ENCODE measurements at regions not wholly inside any gene's neighbourhood (a gene's known extent, or its start where the extent isn't known, plus 50 kb on each side); places are given as distances from the start of the nearest gene placed in this dataset.

DNA sequence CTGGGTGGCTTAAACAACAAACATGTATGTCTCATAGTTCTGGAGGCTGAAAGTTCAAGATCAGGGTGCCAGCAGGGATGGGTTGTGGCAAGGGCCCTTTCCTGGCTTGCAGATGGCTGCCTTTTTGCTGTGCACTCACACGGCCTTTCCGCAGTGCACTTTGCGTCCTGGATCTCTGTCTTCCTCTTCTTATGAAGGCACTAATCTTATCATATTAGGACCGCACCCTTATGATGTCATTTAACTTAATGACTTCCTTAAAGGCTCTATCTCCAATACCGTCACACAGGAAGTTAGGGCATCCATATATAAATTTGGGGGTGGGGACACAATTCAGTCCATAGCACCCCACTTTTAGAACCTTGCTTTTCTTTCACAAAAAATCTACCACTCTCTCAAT is 255.2 kb downstream of the SNX13 start:
- TF ChIP-seq, protein P1, sequence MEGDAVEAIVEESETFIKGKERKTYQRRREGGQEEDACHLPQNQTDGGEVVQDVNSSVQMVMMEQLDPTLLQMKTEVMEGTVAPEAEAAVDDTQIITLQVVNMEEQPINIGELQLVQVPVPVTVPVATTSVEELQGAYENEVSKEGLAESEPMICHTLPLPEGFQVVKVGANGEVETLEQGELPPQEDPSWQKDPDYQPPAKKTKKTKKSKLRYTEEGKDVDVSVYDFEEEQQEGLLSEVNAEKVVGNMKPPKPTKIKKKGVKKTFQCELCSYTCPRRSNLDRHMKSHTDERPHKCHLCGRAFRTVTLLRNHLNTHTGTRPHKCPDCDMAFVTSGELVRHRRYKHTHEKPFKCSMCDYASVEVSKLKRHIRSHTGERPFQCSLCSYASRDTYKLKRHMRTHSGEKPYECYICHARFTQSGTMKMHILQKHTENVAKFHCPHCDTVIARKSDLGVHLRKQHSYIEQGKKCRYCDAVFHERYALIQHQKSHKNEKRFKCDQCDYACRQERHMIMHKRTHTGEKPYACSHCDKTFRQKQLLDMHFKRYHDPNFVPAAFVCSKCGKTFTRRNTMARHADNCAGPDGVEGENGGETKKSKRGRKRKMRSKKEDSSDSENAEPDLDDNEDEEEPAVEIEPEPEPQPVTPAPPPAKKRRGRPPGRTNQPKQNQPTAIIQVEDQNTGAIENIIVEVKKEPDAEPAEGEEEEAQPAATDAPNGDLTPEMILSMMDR (IDR thresholded peaks at IDR 0.05; ENCODE audit: extremely low read depth, low read depth, low read length): no peak
- no peaks in the 10 kb centered on the region for H3K27me3 ChIP-seq (ENCODE audit: insufficient read depth, low read length)
- no peak for DNase-seq (ENCODE audit: insufficient read length, low spot score, missing footprints)

DNA sequence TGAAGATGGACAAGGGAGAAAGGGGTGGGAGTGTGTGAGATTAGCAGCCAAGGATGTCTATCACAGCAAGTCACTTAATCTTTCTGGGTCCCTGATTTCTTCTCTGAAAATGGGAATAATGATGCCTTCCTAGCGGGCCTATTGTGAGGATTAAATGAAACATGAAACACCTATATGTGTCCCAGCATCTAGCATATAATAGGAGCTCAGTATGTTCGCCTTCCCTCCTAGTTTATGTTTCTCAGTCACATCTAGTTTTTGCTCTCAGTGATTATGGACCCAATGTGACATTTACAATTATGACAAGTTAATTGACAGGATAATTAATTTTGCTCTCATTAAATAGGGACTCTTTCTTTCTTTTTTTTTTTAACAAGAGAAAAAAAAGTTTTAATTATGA is 252.9 kb downstream of the SNX13 start:
- H3K27ac ChIP-seq (ENCODE audit: low read depth, low read length): no peak overlapping the region
- peaks cover 13% of the 10 kb centered on the region for H3K4me1 ChIP-seq (ENCODE audit: insufficient read depth, low read length)
- H4K20me1 ChIP-seq (ENCODE audit: insufficient read depth, low read length): no peaks in the 10 kb centered on the region
- no peak overlapping the region for H3K4me3 ChIP-seq (ENCODE audit: insufficient read depth, low read length)
- no peaks in the 10 kb centered on the region for H3K36me3 ChIP-seq (ENCODE audit: insufficient read depth, low read length)
- H3K79me2 ChIP-seq (ENCODE audit: insufficient read depth, low read length): no peaks in the 10 kb centered on the region
- H3K27me3 ChIP-seq (ENCODE audit: insufficient read depth, low read length): no peaks in the 10 kb centered on the region
- DNase-seq (ENCODE audit: insufficient read length, low spot score, missing footprints): no peak
- no peaks in the 10 kb centered on the region for H3K9me3 ChIP-seq (ENCODE audit: low read depth, low read length)
- TF ChIP-seq, protein P1 (IDR thresholded peaks at IDR 0.05; ENCODE audit: extremely low read depth, low read depth, low read length): no peak
- no peak overlapping the region for H2AFZ ChIP-seq (ENCODE audit: low read length)
- no peak overlapping the region for H3K4me2 ChIP-seq (ENCODE audit: insufficient read depth, low read length)

More for the DNA sequence above, 255.2 kb downstream of the SNX13 start:
- Histone ChIP-seq H3K79me2 (ENCODE audit: insufficient read depth, low read length) (no peaks in the 10 kb centered on the region), H3K4me1 (ENCODE audit: insufficient read depth, low read length) (peaks cover 32% of the 10 kb centered on the region), H3K9me3 (ENCODE audit: low read depth, low read length) (no peaks in the 10 kb centered on the region), H3K4me2 (ENCODE audit: insufficient read depth, low read length) (no peak overlapping the region), H3K27ac (ENCODE audit: low read depth, low read length) (no peak overlapping the region), H2AFZ (ENCODE audit: low read length) (no peak overlapping the region), H3K4me3 (ENCODE audit: insufficient read depth, low read length) (no peak overlapping the region), H3K36me3 (ENCODE audit: insufficient read depth, low read length) (no peaks in the 10 kb centered on the region), H4K20me1 (ENCODE audit: insufficient read depth, low read length) (no peaks in the 10 kb centered on the region)

- Histone ChIP-seq H3K36me3 (ENCODE audit: insufficient read depth, low read length) (no peaks in the 10 kb centered on the region), H3K4me3 (ENCODE audit: insufficient read depth, low read length) (no peak overlapping the region), H3K4me1 (ENCODE audit: insufficient read depth, low read length) (peaks cover 4% of the 10 kb centered on the region), H3K27me3 (ENCODE audit: insufficient read depth, low read length) (no peaks in the 10 kb centered on the region), H3K4me2 (ENCODE audit: insufficient read depth, low read length) (no peak overlapping the region), H3K27ac (ENCODE audit: low read depth, low read length) (no peak overlapping the region), H4K20me1 (ENCODE audit: insufficient read depth, low read length) (no peaks in the 10 kb centered on the region), H2AFZ (ENCODE audit: low read length) (no peak overlapping the region), H3K9me3 (ENCODE audit: low read depth, low read length) (no peaks in the 10 kb centered on the region), H3K79me2 (ENCODE audit: insufficient read depth, low read length) (no peaks in the 10 kb centered on the region)
- DNase-seq (ENCODE audit: insufficient read length, low spot score, missing footprints): no peak
- TF ChIP-seq, protein P1 (IDR thresholded peaks at IDR 0.05; ENCODE audit: extremely low read depth, low read depth, low read length): no peak
Measured at GRCh38 chr7:17689361-17689902, 250.9 kb downstream of the SNX13 start.

GRCh38 chr7:17690030-17690429 is 250.3 kb downstream of the SNX13 start:
- H3K4me1 ChIP-seq (ENCODE audit: insufficient read depth, low read length): peaks cover 4% of the 10 kb centered on the region
- DNase-seq (ENCODE audit: insufficient read length, low spot score, missing footprints): peak; percentile 87
- no peaks in the 10 kb centered on the region for H3K27me3 ChIP-seq (ENCODE audit: insufficient read depth, low read length)
- no peaks in the 10 kb centered on the region for H3K79me2 ChIP-seq (ENCODE audit: insufficient read depth, low read length)
- TF ChIP-seq, protein P1 (IDR thresholded peaks at IDR 0.05; ENCODE audit: extremely low read depth, low read depth, low read length): no peak
- H3K4me2 ChIP-seq (ENCODE audit: insufficient read depth, low read length): peak overlapping the region; percentile 31
- no peaks in the 10 kb centered on the region for H3K36me3 ChIP-seq (ENCODE audit: insufficient read depth, low read length)
- H4K20me1 ChIP-seq (ENCODE audit: insufficient read depth, low read length): no peaks in the 10 kb centered on the region
- H3K9me3 ChIP-seq (ENCODE audit: low read depth, low read length): no peaks in the 10 kb centered on the region
- peak overlapping the region; percentile 35 for H2AFZ ChIP-seq (ENCODE audit: low read length)
- H3K4me3 ChIP-seq (ENCODE audit: insufficient read depth, low read length): no peak overlapping the region
- peak overlapping the region; percentile 58 for H3K27ac ChIP-seq (ENCODE audit: low read depth, low read length)
